HG03442 (cell line): ENCODE measurements at regions not wholly inside any gene's neighbourhood (a gene's known extent, or its start where the extent isn't known, plus 50 kb on each side); places are given as distances from the start of the nearest gene placed in this dataset.

ENCODE experiments used
- ATAC-seq: cut with Tn5 transposase; IDR thresholded peaks from one replicate; pipeline ENCODE4 v1.9.1; 2021; ENCODE audit warnings: mild to moderate bottlenecking, moderate library complexity; ENCODE audit not compliant: unreplicated experiment

DNA sequence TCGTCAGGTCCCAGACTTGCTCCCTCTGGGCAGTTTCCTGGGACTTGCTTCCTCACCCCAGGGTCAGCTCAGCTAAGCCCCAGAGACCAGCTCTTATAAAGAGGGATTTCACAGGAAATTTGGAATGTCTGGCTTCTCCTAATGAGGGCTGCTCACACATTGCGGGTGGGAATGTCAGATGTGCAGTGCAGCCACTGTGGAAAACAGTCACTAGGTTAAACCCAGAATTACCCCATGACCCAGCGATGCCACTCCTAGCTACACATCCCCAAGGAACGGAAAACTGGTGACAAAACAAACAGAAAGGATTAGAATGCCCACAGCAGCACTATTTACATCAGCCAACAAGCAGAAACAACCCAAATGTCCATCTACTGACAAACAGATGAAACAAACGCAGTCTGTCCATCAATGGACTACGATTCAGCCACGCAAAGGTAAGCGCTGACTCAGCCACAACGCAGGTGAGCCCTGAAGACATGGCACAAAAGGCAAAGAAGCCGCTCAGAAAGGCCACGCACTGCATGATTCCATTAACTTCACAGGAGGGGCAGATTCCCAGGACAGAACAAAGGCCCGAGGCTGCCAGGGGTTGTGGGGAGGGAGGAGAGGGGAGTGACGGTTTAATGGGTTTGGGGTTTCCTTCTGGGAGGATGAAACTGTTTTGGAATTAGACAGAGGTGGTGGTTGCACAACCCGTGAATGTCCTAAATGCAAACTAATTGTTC, 63.0 kb downstream of the NCOR2 start:
- ATAC-seq: no peak

- no peak for ATAC-seq
These were observed 64.1 kb downstream of the NCOR2 start for GRCh38 chr12:124503305-124503704.

GRCh38 chr12:124502379-124502778, 65.0 kb downstream of the NCOR2 start:
- no peak for ATAC-seq

DNA sequence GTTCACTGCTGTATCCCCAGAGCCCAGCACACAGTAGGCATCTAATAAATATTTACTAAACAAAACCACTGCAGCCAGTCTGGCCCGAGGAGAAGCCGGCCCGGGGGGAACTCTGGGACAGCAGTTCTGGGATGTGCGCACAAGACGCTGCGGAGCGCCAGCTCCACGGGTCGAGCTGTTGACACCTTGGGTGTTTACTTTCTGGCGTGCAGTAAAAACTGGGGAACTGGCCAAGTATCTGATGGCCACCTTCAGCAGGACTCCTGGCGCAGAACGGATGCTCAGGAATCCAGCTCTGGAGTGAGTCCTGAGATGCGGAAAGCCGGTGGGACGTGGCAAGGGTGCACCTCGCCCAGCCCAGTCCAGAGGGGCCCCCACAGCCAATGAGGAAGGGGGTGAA, 65.6 kb downstream of the NCOR2 start:
- ATAC-seq: no peak

- ATAC-seq: no peak
These were observed 66.3 kb downstream of the NCOR2 start for GRCh38 chr12:124501112-124501561.

DNA sequence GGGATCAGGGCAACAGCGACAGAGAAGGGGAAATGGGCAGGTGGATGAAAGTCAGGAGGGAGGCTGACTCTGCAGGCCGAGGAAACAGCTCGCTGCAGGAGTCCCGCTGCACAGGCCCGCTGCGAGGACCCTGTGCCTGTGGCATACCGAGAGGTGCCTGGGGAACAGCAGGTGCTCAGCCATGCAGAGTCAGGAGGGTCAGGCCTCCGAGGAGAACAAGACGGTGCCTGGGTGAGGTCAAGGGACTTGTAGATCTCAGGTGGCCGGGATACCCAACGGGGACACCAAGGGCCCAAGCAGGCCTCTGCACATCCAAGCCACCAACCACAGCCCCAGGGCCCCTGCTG, 67.5 kb downstream of the NCOR2 start:
- no peak for ATAC-seq

DNA sequence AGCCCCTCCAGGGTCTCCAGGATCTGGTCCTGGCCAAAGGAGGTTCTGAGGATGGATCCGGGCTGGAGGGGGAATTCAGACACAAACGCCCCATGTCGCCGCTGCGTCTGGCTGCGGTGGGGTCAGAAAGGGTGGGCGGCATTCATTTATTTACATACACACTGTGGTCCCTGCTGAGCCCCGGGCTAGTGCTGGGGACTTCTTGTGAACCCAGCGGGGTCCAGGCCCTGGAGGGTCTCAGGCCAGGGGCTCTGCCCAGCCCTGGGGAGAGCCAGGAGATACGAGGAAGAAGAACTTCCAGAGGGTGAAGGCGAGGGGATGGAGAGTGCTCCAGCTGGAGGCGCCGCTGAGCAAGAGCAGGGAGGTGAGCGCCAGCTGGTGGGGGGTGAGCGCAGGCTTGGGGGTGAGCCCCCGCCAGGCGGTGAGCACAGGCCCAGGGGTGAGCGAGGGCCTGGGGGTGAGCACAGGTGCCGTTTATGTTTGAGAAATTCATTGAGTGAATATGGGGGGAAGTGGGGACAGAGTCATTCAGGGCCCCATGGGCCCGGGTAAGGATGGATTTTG, 68.1 kb downstream of the NCOR2 start:
- ATAC-seq: no peak

DNA sequence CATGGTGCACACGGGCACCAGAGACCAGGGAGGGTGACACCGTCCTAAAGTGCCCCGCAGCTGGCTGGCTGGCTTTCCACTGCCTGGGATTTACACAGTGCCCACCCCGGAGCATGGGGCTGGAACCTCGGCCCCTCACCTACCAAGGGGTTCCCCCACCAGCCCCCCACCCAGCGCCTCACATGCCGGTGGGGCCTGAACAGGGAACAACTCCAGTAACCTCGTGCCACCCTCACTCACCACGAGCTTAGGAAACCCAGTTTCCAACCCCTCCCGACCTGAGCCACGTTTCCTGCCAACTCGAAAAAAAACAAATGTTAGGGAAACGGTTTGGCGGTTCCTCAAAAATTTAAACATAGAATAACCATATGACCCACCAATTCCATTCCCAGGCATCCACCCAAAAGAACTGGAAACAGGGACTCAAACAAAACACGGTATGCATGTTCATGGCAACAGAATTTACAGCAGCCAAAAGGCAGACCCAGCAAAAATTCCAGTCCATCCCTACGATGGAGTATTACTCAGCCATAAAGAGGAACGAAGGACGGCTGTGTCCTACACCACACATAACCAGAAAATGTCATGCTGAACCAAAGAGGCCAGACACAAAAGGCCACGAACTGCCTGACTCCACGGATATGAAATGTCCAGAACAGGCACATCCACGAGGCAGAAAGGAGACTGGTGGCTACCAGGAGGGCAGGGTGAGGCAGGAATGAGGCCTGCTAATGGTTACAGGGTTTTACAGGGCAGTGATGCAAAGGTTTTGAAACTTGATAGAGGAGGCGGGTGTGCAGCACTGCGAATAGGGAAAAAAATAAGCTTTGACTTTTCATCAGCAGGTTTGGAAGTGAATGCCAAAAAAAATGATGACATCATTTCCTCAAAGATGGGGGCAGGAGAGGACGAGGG, 68.9 kb downstream of the NCOR2 start:
- ATAC-seq: no peak

DNA sequence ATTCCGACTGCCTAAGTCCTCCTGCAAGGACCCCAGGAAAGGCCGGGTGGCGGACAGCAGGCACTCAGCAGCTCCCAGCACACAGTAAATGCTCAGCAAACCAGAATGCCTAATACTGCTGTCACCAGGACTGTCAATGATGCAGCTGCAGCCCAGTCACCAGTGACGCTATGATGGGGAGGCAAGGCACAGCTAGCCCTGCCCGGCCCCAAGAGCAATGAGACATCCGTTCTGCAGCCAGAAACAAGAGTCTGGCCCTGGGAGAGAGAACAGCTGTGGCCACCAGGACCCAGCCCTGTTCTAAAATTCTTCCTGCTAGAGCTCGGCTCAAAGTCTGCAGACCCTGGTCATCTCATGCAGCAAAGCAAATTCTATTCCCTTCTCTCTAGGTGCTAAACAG, 69.8 kb downstream of the NCOR2 start:
- ATAC-seq: no peak

- no peak for ATAC-seq
These were observed 70.4 kb downstream of the NCOR2 start for GRCh38 chr12:124497039-124497438.

GRCh38 chr12:124496584-124496983, 70.8 kb downstream of the NCOR2 start:
- no peak for ATAC-seq

GRCh38 chr12:124495194-124495983, 72.0 kb downstream of the NCOR2 start:
- ATAC-seq: no peak

GRCh38 chr12:124494751-124495129, 72.7 kb downstream of the NCOR2 start:
- ATAC-seq: no peak

DNA sequence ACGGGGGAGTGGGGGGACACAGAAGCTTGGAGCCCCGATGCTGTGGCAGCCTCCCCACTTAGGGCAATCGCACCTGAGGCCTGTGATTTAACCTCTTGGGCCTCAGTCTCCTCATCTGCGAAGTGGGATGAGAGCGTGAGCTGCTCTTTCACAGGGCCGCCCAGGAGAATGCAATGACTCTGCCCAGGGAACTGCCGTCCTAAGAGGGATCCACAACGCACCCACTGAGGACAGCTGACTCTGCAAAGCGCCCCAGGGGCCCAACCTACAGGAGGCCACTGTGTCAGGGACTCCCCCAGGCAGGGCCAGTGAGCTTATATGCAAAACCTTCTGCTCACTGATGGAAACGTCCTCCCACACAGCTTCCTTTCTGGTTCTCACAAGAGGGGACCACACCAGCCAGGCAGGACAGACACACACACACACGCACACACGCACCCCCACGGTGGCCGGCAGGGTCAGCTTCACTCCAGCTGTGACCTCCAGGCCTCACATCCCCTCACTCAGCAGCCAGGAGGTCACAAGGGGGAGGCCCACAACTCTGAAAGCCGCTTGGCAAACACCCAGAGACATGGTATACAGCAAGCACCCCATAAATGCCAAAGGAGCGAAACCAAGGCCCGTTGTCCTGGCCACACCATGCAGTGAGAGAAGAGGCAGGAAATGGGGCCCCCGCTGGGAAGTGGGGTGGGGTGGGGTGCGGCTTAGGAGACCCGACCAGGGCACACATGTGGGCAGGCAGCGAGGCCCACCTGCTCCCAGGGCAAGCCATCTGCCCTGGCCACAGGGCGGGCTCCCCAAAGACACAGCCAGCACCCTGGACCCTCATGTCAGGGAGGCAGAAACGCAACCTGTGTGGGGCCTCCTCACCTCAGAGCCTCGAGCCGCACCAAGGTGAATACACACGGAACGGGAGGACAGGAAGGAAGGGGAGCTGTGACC, 73.3 kb downstream of the NCOR2 start:
- ATAC-seq: peak; percentile 93

- no peak for ATAC-seq
These were observed 74.3 kb downstream of the NCOR2 start for GRCh38 chr12:124492879-124493808.

DNA sequence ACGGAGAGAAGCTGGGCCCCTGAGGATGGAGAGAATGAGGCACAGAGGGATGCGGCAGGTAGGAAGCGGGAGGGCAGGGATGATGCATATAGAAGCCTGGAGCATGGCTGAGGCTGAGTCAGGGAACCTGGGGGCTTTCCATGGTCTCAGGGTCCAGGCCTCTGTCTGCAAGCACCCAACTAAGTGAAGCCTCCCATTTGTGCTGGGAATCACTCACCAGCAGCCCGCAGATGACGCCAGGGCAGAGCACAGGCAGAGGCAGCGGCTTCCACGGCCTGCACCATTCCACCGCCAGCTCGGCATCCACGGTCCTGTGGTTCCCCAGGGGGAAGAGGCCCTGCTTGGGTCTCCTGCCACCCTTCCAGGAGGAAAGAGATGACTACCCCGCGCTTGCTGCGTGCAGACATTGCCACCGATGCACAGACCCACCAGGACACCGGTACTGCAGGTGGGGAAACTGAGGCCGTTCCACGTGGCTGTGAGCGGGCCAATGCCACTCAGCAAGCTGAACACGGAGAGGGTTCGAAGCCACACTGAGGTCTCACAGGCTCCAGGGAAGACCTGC, 75.5 kb downstream of the NCOR2 start:
- ATAC-seq: no peak

GRCh38 chr12:124491310-124491709, 76.1 kb downstream of the NCOR2 start:
- ATAC-seq: no peak

DNA sequence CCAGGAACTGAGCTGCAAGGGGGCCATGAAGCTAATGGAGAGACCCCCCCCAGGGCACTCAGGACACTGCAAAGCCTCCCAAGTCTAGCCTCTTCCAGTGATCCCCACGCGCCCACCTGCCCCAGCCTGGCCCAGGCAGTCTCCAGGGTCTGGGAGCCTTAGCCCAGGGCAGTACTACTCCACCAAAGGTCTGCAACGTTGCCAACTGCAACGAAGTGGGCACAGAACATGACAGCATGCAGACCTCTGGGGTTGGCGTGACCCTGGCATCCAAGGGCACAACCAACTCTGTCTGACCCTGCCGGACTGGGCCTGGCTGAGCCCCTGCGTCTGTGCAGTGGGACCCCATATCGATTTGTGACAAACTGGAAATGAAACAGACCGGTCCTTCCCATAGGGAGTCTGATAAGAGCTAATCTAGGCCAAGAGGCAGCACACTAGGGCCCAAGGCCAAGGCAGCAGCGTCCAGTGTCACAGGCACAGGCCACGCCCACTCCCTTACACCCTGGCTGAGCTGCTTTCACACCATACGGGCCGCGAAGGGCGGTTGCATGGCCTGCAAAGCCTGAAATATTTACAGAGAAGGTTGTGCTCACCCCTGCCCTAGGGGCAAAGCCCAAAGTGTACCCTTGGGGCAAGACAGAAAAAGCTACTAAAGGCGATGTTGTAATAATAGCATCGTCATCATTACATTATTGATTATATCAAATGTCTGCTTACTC, 76.7 kb downstream of the NCOR2 start:
- no peak for ATAC-seq
